ENCODE measurements at regions not wholly inside any gene's neighbourhood (a gene's known extent, or its start where the extent isn't known, plus 50 kb on each side); places are given as distances from the start of the nearest gene placed in this dataset.

DNA sequence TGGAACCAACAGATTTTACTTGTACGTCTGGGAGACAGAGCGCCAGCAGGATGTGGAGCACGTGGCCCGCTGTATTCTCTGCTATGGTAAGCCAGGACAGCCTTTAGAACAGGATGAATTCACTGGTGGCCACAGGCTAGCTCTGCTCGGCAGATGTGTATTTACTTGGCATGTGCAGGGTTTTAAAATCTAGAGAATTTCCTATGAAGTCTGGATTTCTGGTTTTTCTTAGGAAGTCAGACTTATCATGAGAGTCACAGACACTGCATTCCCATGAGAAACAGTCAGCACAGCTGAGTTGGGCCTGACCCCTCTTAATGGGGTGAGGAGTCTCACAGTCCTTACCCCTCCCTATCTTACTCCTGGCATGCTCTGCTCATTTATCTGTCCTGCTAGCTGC lies 84.6 kb upstream of the COL6A5 start:
- DNase-seq (ENCODE audit: low read depth): no peak

DNA sequence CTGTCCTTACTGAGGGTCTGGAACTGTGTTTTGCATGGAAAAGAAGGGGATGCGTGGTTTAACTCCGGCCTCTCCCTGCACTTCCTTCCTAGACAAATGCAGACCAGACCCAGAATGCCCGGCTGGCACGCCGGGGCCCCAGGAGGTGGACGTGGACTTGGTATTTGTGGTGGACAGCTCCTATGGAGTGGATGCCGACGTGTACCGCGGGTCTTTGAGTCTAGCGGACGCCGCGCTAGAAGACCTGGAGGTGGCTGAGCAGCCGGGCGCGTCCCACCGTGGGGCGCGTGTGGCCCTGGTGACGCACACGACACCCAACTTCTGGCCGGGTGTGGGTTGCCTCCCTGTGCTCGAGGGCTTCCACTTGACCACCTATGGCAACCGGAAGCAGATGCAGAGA lies 81.8 kb upstream of the COL6A5 start:
- DNase-seq (ENCODE audit: low read depth): no peak

- DNase-seq (ENCODE audit: low read depth): no peak
Measured at GRCh38 chr3:130266817-130267216, 78.7 kb upstream of the COL6A5 start.

DNA sequence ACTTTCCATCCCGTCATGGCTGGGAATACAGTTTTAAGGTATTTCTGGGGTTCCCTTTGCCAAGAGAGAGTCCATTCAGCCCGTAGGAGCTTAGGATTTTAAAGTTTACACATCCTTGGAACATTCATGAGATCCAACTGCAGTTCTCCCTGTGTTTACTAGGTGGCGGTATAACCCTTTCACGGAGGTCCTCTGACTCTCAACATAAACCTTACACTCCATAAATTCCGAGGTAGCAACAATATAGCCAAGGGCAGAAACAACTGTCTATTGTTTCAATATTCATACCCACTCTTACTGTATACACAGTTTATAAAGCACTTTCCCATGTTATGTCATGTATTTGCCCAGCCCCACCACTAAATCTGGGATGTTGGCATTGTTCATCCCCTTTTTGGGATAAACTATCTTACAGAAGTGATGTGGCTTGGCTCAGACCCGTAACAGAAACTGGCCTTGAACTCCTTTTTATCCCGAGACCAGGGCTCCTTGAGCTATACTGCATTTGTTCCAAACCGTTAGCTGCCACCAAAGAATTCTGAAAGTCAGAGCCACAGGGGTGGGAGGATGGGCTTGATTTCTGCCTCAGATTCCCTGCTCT lies 69.2 kb upstream of the COL6A5 start:
- peak; percentile 12 for DNase-seq (ENCODE audit: low read depth)

DNA sequence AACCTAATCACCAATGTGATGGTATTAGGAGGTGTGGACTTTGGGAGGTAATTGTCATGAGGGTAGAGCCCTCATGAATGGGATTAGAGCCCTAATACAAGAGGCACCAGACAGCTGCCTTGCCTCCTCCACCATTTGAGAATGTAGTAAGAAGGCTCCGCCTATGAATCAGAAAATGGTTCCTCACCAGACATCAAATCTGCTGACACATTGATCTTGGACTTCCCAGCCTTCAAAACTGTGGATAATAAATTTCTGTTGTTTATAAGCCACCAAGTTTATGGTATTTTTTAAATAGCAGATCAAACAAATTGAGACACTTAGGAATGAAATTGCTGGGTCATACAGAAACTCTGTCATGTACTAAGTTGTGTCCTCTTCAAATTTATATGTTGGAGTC lies 56.8 kb upstream of the COL6A5 start:
- DNase-seq (ENCODE audit: low read depth): no peak

GRCh38 chr3:130291148-130291547 lies 54.3 kb upstream of the COL6A5 start:
- no peak for DNase-seq (ENCODE audit: low read depth)

- DNase-seq (ENCODE audit: low read depth): no peak
Measured at GRCh38 chr3:130293247-130293646, 52.2 kb upstream of the COL6A5 start.
